ENCODE measurements at regions not wholly inside any gene's neighbourhood (a gene's known extent, or its start where the extent isn't known, plus 50 kb on each side); places are given as distances from the start of the nearest gene placed in this dataset.

DNA sequence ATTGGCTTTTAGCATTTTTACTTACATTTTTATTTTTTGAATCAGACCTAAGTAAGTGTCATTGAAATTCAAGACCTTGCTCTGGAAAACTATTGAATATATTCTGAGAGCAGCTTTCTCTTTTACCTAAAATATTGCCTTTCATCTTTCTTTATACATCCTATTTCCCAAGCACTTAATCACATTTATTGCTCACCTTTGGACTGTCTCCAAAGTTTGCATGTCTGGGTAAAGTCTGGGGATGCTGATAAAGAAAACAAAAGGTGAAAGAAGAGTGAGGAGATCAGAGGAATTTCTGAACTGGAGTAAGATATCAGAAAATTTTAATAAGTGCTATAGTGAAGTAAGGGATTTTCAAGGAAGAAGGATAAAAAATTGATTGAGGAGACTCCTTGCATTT lies 308.5 kb upstream of the AADAT start:
- intact Hi-C loops (cut with DNase I): no loop called here
- Histone ChIP-seq H3K27me3 (no peaks in the 10 kb centered on the region), H3K36me3 (no peaks in the 10 kb centered on the region)

GRCh38 chr4:170395773-170396172 lies 306.0 kb upstream of the AADAT start:
- Histone ChIP-seq H3K27ac (no peak overlapping the region), H3K36me3 (no peaks in the 10 kb centered on the region), H3K27me3 (no peaks in the 10 kb centered on the region), H3K9me3 (no peaks in the 10 kb centered on the region), H3K4me3 (no peak overlapping the region), H3K4me1 (no peaks in the 10 kb centered on the region)
- intact Hi-C loops (cut with DNase I): no loop called here
- TF ChIP-seq POLR2A (IDR thresholded peaks at IDR 0.05) (no peak), POLR2AphosphoS5 (IDR thresholded peaks at IDR 0.05; ENCODE audit: insufficient read depth in 1 of 2, low read depth in 1 of 2) (no peak)
- TF ChIP-seq, protein P1, sequence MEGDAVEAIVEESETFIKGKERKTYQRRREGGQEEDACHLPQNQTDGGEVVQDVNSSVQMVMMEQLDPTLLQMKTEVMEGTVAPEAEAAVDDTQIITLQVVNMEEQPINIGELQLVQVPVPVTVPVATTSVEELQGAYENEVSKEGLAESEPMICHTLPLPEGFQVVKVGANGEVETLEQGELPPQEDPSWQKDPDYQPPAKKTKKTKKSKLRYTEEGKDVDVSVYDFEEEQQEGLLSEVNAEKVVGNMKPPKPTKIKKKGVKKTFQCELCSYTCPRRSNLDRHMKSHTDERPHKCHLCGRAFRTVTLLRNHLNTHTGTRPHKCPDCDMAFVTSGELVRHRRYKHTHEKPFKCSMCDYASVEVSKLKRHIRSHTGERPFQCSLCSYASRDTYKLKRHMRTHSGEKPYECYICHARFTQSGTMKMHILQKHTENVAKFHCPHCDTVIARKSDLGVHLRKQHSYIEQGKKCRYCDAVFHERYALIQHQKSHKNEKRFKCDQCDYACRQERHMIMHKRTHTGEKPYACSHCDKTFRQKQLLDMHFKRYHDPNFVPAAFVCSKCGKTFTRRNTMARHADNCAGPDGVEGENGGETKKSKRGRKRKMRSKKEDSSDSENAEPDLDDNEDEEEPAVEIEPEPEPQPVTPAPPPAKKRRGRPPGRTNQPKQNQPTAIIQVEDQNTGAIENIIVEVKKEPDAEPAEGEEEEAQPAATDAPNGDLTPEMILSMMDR (IDR thresholded peaks at IDR 0.05): no peak
- DNase-seq (ENCODE audit: extremely low spot score in 2 of 2): no peak

More for the DNA sequence above, 308.5 kb upstream of the AADAT start:
- Histone ChIP-seq H3K9me3 (no peaks in the 10 kb centered on the region), H3K27ac (no peak overlapping the region), H3K4me3 (no peak overlapping the region), H3K4me1 (no peaks in the 10 kb centered on the region)
- no peak for DNase-seq (ENCODE audit: extremely low spot score in 2 of 2)
- no peak for TF ChIP-seq POLR2A (IDR thresholded peaks at IDR 0.05)
- TF ChIP-seq POLR2AphosphoS5 (IDR thresholded peaks at IDR 0.05; ENCODE audit: insufficient read depth in 1 of 2, low read depth in 1 of 2): no peak
- TF ChIP-seq, protein P1 (IDR thresholded peaks at IDR 0.05): no peak

- intact Hi-C loops (cut with DNase I): no loop called here
- H3K36me3 ChIP-seq: no peaks in the 10 kb centered on the region
- no peak for DNase-seq (ENCODE audit: extremely low spot score in 2 of 2)
- no peak overlapping the region for H3K27ac ChIP-seq
- no peak overlapping the region for H3K4me3 ChIP-seq
- no peaks in the 10 kb centered on the region for H3K9me3 ChIP-seq
- H3K4me1 ChIP-seq: no peaks in the 10 kb centered on the region
- TF ChIP-seq, protein P1 (IDR thresholded peaks at IDR 0.05): no peak
- no peak for TF ChIP-seq POLR2AphosphoS5 (IDR thresholded peaks at IDR 0.05; ENCODE audit: insufficient read depth in 1 of 2, low read depth in 1 of 2)
- no peak for TF ChIP-seq POLR2A (IDR thresholded peaks at IDR 0.05)
- no peaks in the 10 kb centered on the region for H3K27me3 ChIP-seq
These were observed 301.4 kb upstream of the AADAT start for GRCh38 chr4:170391066-170391740.

- no peaks in the 10 kb centered on the region for H3K9me3 ChIP-seq
- TF ChIP-seq POLR2A (IDR thresholded peaks at IDR 0.05) (no peak), POLR2AphosphoS5 (IDR thresholded peaks at IDR 0.05; ENCODE audit: insufficient read depth in 1 of 2, low read depth in 1 of 2) (no peak)
- TF ChIP-seq, protein P1 (IDR thresholded peaks at IDR 0.05): no peak
- intact Hi-C loops (cut with DNase I): no loop called here
These were observed 299.7 kb upstream of the AADAT start for GRCh38 chr4:170389411-170389810.

DNA sequence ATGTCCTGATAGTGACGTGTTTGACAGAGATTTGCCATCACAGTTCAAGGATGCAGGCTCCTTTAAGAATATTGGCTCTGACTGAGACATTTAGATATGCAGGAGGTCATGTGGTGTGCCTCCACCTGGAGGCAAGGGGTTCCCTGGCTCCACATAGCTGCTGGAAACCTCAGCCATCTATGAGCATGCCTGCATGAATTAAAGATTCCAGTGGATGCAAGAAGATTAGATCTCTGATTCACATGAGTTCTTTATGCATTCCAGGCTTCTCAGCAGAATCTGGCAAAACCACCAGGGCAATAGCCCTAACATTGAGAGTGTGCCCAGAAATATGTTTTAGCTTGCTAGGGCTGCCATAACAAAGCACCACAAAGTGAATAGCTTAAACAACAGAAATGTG lies 298.5 kb upstream of the AADAT start:
- intact Hi-C loops (cut with DNase I): no loop called here
- no peaks in the 10 kb centered on the region for H3K9me3 ChIP-seq
- TF ChIP-seq, protein P1 (IDR thresholded peaks at IDR 0.05): no peak
- TF ChIP-seq POLR2A (IDR thresholded peaks at IDR 0.05) (no peak), POLR2AphosphoS5 (IDR thresholded peaks at IDR 0.05; ENCODE audit: insufficient read depth in 1 of 2, low read depth in 1 of 2) (no peak)
- no peaks in the 10 kb centered on the region for H3K4me1 ChIP-seq
- no peak overlapping the region for H3K27ac ChIP-seq
- no peaks in the 10 kb centered on the region for H3K27me3 ChIP-seq
- DNase-seq (ENCODE audit: extremely low spot score in 2 of 2): no peak
- no peak overlapping the region for H3K4me3 ChIP-seq
- no peaks in the 10 kb centered on the region for H3K36me3 ChIP-seq

More at GRCh38 chr4:170389411-170389810, 299.7 kb upstream of the AADAT start:
- Histone ChIP-seq H3K27ac (no peak overlapping the region), H3K36me3 (no peaks in the 10 kb centered on the region), H3K4me3 (no peak overlapping the region), H3K4me1 (no peaks in the 10 kb centered on the region), H3K27me3 (no peaks in the 10 kb centered on the region)
- no peak for DNase-seq (ENCODE audit: extremely low spot score in 2 of 2)
